Putamen (tissue), 1 donor: ENCODE measurements at regions not wholly inside any gene's neighbourhood (a gene's known extent, or its start where the extent isn't known, plus 50 kb on each side); places are given as distances from the start of the nearest gene placed in this dataset.

Experiments used
- DNase-seq: peaks from one replicate; pipeline ENCODE4 v3.0.0-alpha.2; 2016; ENCODE audit warnings: low spot score

- no peak for DNase-seq
Observed at GRCh38 chr7:86972072-86972471, 87.4 kb downstream of the ELAPOR2 start.

GRCh38 chr7:86970986-86971385 lies 88.5 kb downstream of the ELAPOR2 start:
- DNase-seq = no peak

- no peak for DNase-seq
Observed at GRCh38 chr7:86970547-86970946, 88.9 kb downstream of the ELAPOR2 start.

GRCh38 chr7:86969865-86970264 lies 89.6 kb downstream of the ELAPOR2 start:
- DNase-seq = no peak

GRCh38 chr7:86968618-86969017 lies 90.8 kb downstream of the ELAPOR2 start:
- DNase-seq = no peak

- DNase-seq = no peak
Observed at GRCh38 chr7:86966916-86967315, 92.5 kb downstream of the ELAPOR2 start.

- DNase-seq = no peak
Observed at GRCh38 chr7:86965727-86966120, 93.7 kb downstream of the ELAPOR2 start.

GRCh38 chr7:86964973-86965726 lies 94.3 kb downstream of the ELAPOR2 start:
- DNase-seq = no peak

- no peak for DNase-seq
Observed at GRCh38 chr7:86963599-86964230, 95.7 kb downstream of the ELAPOR2 start.

GRCh38 chr7:86962623-86963022 lies 96.8 kb downstream of the ELAPOR2 start:
- DNase-seq = no peak

- DNase-seq = peak; percentile 68
Observed at GRCh38 chr7:86961686-86962085, 97.8 kb downstream of the ELAPOR2 start.

GRCh38 chr7:86958380-86958779 lies 101.1 kb downstream of the ELAPOR2 start:
- DNase-seq = no peak

- no peak for DNase-seq
Observed at GRCh38 chr7:86956567-86956966, 102.9 kb downstream of the ELAPOR2 start.

GRCh38 chr7:86955895-86956503 lies 103.5 kb downstream of the ELAPOR2 start:
- DNase-seq = no peak

- no peak for DNase-seq
Observed at GRCh38 chr7:86954971-86955370, 104.5 kb downstream of the ELAPOR2 start.

GRCh38 chr7:86953653-86954336 lies 105.7 kb downstream of the ELAPOR2 start:
- DNase-seq = no peak

GRCh38 chr7:86953219-86953618 lies 106.2 kb downstream of the ELAPOR2 start:
- no peak for DNase-seq

- no peak for DNase-seq
Observed at GRCh38 chr7:86951895-86952294, 107.6 kb downstream of the ELAPOR2 start.

GRCh38 chr7:86950944-86951343 lies 108.5 kb downstream of the ELAPOR2 start:
- no peak for DNase-seq

- DNase-seq = no peak
Observed at GRCh38 chr7:86950360-86950759, 109.1 kb downstream of the ELAPOR2 start.

GRCh38 chr7:86949779-86950260 lies 109.6 kb downstream of the ELAPOR2 start:
- DNase-seq = no peak

- DNase-seq = no peak
Observed at GRCh38 chr7:86949052-86949778, 110.2 kb downstream of the ELAPOR2 start.
